ENCODE measurements at regions not wholly inside any gene's neighbourhood (a gene's known extent, or its start where the extent isn't known, plus 50 kb on each side); places are given as distances from the start of the nearest gene placed in this dataset.

- Mint-ChIP-seq H3K4me1 (ENCODE audit: low read depth, unreplicated experiment) (no peaks in the 10 kb centered on the region), H3K4me3 (ENCODE audit: low read depth, unreplicated experiment) (no peak overlapping the region), H3K9me3 (ENCODE audit: low read depth, unreplicated experiment) (no peaks in the 10 kb centered on the region), H3K27me3 (ENCODE audit: unreplicated experiment) (no peaks in the 10 kb centered on the region), H3K27ac (ENCODE audit: unreplicated experiment) (no peak overlapping the region), H3K36me3 (ENCODE audit: insufficient read depth, unreplicated experiment) (no peaks in the 10 kb centered on the region)
- no peak for TF ChIP-seq CTCF (IDR thresholded peaks at IDR 0.05; ENCODE audit: unreplicated experiment)
- intact Hi-C loops (cut with micrococcal nuclease; ENCODE audit: unreplicated experiment), result no loop called here
- BruUV-seq (replicated peaks), result no TSS peak
- CTCF ChIA-PET, result no interaction called here
- DNase-seq, result no peak
These were observed 131.2 kb upstream of the HCCS start for GRCh38 chrX:10979956-10980355.

DNA sequence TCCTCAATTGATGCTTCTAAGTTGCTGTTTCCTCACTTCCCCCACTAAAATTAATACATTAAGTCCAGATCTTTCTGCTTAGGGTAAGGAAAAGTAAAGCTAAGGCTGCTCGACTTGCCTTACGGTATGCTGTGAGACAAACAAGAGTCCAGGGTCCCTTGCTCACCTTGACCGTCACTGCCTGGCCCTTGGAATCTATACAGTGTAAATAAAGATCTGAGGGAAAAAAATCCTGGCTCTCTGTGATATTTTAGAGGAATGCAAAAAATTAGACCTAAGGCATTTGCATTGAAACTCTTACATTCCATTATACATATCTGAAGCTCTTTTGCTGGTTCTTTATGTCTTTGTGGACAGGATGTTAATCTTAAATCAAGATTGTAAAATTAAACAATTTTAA, 129.6 kb upstream of the HCCS start:
- no peaks in the 10 kb centered on the region for H3K4me1 Mint-ChIP-seq (ENCODE audit: low read depth, unreplicated experiment)
- CTCF ChIA-PET, result no interaction called here
- H3K4me3 Mint-ChIP-seq (ENCODE audit: low read depth, unreplicated experiment), result no peak overlapping the region
- no peaks in the 10 kb centered on the region for H3K27me3 Mint-ChIP-seq (ENCODE audit: unreplicated experiment)
- no peak overlapping the region for H3K27ac Mint-ChIP-seq (ENCODE audit: unreplicated experiment)
- DNase-seq, result no peak
- no TSS peak for BruUV-seq (replicated peaks)
- TF ChIP-seq CTCF (IDR thresholded peaks at IDR 0.05; ENCODE audit: unreplicated experiment), result no peak
- H3K9me3 Mint-ChIP-seq (ENCODE audit: low read depth, unreplicated experiment), result no peaks in the 10 kb centered on the region
- intact Hi-C loops (cut with micrococcal nuclease; ENCODE audit: unreplicated experiment), result no loop called here
- H3K36me3 Mint-ChIP-seq (ENCODE audit: insufficient read depth, unreplicated experiment), result no peaks in the 10 kb centered on the region

GRCh38 chrX:10983526-10983925, 127.6 kb upstream of the HCCS start:
- no peaks in the 10 kb centered on the region for H3K4me1 Mint-ChIP-seq (ENCODE audit: low read depth, unreplicated experiment)
- TF ChIP-seq CTCF (IDR thresholded peaks at IDR 0.05; ENCODE audit: unreplicated experiment), result no peak
- no peaks in the 10 kb centered on the region for H3K27me3 Mint-ChIP-seq (ENCODE audit: unreplicated experiment)
- intact Hi-C loops (cut with micrococcal nuclease; ENCODE audit: unreplicated experiment), result no loop called here
- no peaks in the 10 kb centered on the region for H3K9me3 Mint-ChIP-seq (ENCODE audit: low read depth, unreplicated experiment)
- H3K27ac Mint-ChIP-seq (ENCODE audit: unreplicated experiment), result no peak overlapping the region
- H3K36me3 Mint-ChIP-seq (ENCODE audit: insufficient read depth, unreplicated experiment), result no peaks in the 10 kb centered on the region
- CTCF ChIA-PET, result no interaction called here
- no peak for DNase-seq
- BruUV-seq (replicated peaks), result no TSS peak
- H3K4me3 Mint-ChIP-seq (ENCODE audit: low read depth, unreplicated experiment), result no peak overlapping the region

- Mint-ChIP-seq H3K4me1 (ENCODE audit: low read depth, unreplicated experiment) (no peaks in the 10 kb centered on the region), H3K27ac (ENCODE audit: unreplicated experiment) (no peak overlapping the region), H3K36me3 (ENCODE audit: insufficient read depth, unreplicated experiment) (no peaks in the 10 kb centered on the region), H3K4me3 (ENCODE audit: low read depth, unreplicated experiment) (no peak overlapping the region), H3K27me3 (ENCODE audit: unreplicated experiment) (no peaks in the 10 kb centered on the region), H3K9me3 (ENCODE audit: low read depth, unreplicated experiment) (no peaks in the 10 kb centered on the region)
- CTCF ChIA-PET, result no interaction called here
- BruUV-seq (replicated peaks), result no TSS peak
- intact Hi-C loops (cut with micrococcal nuclease; ENCODE audit: unreplicated experiment), result no loop called here
- no peak for DNase-seq
- no peak for TF ChIP-seq CTCF (IDR thresholded peaks at IDR 0.05; ENCODE audit: unreplicated experiment)
These were observed 126.9 kb upstream of the HCCS start for GRCh38 chrX:10984213-10984612.

GRCh38 chrX:10986616-10987015, 124.5 kb upstream of the HCCS start:
- H3K9me3 Mint-ChIP-seq (ENCODE audit: low read depth, unreplicated experiment), result no peaks in the 10 kb centered on the region
- no TSS peak for BruUV-seq (replicated peaks)
- CTCF ChIA-PET, result interaction anchor here (0.7 kb wide), 1 partner anchor 20 kb away, joined by 3 read pairs; no protein-coding TSS in a partner anchor
- DNase-seq, result no peak
- no peak for TF ChIP-seq CTCF (IDR thresholded peaks at IDR 0.05; ENCODE audit: unreplicated experiment)
- H3K36me3 Mint-ChIP-seq (ENCODE audit: insufficient read depth, unreplicated experiment), result no peaks in the 10 kb centered on the region
- no peak overlapping the region for H3K4me3 Mint-ChIP-seq (ENCODE audit: low read depth, unreplicated experiment)
- H3K27ac Mint-ChIP-seq (ENCODE audit: unreplicated experiment), result no peak overlapping the region
- H3K27me3 Mint-ChIP-seq (ENCODE audit: unreplicated experiment), result no peaks in the 10 kb centered on the region
- intact Hi-C loops (cut with micrococcal nuclease; ENCODE audit: unreplicated experiment), result no loop called here
- no peaks in the 10 kb centered on the region for H3K4me1 Mint-ChIP-seq (ENCODE audit: low read depth, unreplicated experiment)

All from Calu3 (cell line).